LNCAP (cell line): ENCODE measurements at regions not wholly inside any gene's neighbourhood (a gene's known extent, or its start where the extent isn't known, plus 50 kb on each side); places are given as distances from the start of the nearest gene placed in this dataset.

Source experiments
- CTCF ChIP-seq: fragments of 450-650 bp; IDR thresholded peaks from 2 replicates; pipeline ENCODE4 v1.5.1; 2017; ENCODE audit warnings: mild to moderate bottlenecking

- TF ChIP-seq CTCF: no peak
Measured at GRCh38 chr11:71071736-71072509, 180.5 kb downstream of the SHANK2 start.

GRCh38 chr11:71070490-71071453 lies 181.6 kb downstream of the SHANK2 start:
- TF ChIP-seq CTCF: no peak

- no peak for TF ChIP-seq CTCF
Measured at GRCh38 chr11:71068963-71069362, 183.4 kb downstream of the SHANK2 start.

GRCh38 chr11:71067753-71068152 lies 184.6 kb downstream of the SHANK2 start:
- TF ChIP-seq CTCF: no peak

GRCh38 chr11:71066311-71066710 lies 186.1 kb downstream of the SHANK2 start:
- no peak for TF ChIP-seq CTCF

- no peak for TF ChIP-seq CTCF
Measured at GRCh38 chr11:71065841-71066240, 186.5 kb downstream of the SHANK2 start.

- no peak for TF ChIP-seq CTCF
Measured at GRCh38 chr11:71064702-71065515, 187.5 kb downstream of the SHANK2 start.
